ENCODE measurements at regions not wholly inside any gene's neighbourhood (a gene's known extent, or its start where the extent isn't known, plus 50 kb on each side); places are given as distances from the start of the nearest gene placed in this dataset.
"Not testable (repeated sequence)": the region's sequence is repeated elsewhere in the genome, so short reads cannot be mapped to it uniquely, and the experiment has no call there.

DNA sequence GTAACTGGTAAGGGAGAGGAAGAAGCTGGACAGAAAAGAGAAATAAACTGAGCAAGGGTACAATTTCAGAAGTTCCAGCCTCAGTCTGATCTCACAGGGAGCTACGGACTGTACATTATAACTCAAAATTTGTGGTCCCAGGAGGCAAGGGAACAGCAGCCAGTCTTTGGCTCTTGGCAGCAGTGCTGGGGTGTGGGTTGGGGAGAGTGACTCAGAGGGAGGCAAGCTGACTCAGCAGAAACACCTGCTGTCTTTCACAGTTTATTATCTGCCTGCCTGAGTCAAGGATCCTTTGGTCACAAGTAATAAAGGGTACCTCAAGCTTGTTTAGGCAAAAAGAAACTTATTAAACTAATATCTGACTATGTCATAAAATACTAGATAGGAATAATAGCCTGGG, 73.5 kb upstream of the KIF2B start:
- intact Hi-C loops (cut with micrococcal nuclease; ENCODE audit: unreplicated experiment): no loop called here
- TF ChIP-seq CTCF (conservative IDR thresholded peaks at IDR 0.05; ENCODE audit: low read depth, low read length): no peak
- no peak for TF ChIP-seq EZH2 (IDR thresholded peaks at IDR 0.05; ENCODE audit: borderline replicate concordance, low read depth, low read length, poor library complexity, severe bottlenecking)
- no TSS peak for BruUV-seq (replicated peaks)
- H3K4me3 ChIP-seq (ENCODE audit: low read depth, low read length, poor library complexity, severe bottlenecking): no peak overlapping the region
- POLR2A ChIA-PET (ENCODE audit: low non-redundant PET): no interaction called here
- H3K4me1 ChIP-seq (ENCODE audit: insufficient read depth, low read length, poor library complexity, severe bottlenecking): no peaks in the 10 kb centered on the region
- no peaks in the 10 kb centered on the region for H3K27me3 ChIP-seq (replicated peaks; ENCODE audit: insufficient read depth, low read depth, low read length, poor library complexity)
- H3K9me3 ChIP-seq (ENCODE audit: low read depth, low read length, poor library complexity, severe bottlenecking): no peaks in the 10 kb centered on the region
- no peak overlapping the region for H3K27ac ChIP-seq (ENCODE audit: low read depth, low read length, poor library complexity, severe bottlenecking)
- CTCF ChIA-PET: no interaction called here
- no peaks in the 10 kb centered on the region for H3K36me3 ChIP-seq (ENCODE audit: insufficient read depth, low read length, poor library complexity, severe bottlenecking)
- peak; percentile 40 for DNase-seq (ENCODE audit: low spot score)

GRCh38 chr17:53748159-53748820, 74.4 kb upstream of the KIF2B start:
- POLR2A ChIA-PET (ENCODE audit: low non-redundant PET); H3K27ac ChIP-seq (ENCODE audit: low read depth, low read length, poor library complexity, severe bottlenecking); DNase-seq (ENCODE audit: low spot score); BruUV-seq (replicated peaks); H3K27me3 ChIP-seq (replicated peaks; ENCODE audit: insufficient read depth, low read depth, low read length, poor library complexity); H3K9me3 ChIP-seq (ENCODE audit: low read depth, low read length, poor library complexity, severe bottlenecking); H3K4me1 ChIP-seq (ENCODE audit: insufficient read depth, low read length, poor library complexity, severe bottlenecking); intact Hi-C loops (cut with micrococcal nuclease; ENCODE audit: unreplicated experiment); H3K4me3 ChIP-seq (ENCODE audit: low read depth, low read length, poor library complexity, severe bottlenecking); H3K36me3 ChIP-seq (ENCODE audit: insufficient read depth, low read length, poor library complexity, severe bottlenecking); CTCF ChIA-PET: not testable (repeated sequence)

DNA sequence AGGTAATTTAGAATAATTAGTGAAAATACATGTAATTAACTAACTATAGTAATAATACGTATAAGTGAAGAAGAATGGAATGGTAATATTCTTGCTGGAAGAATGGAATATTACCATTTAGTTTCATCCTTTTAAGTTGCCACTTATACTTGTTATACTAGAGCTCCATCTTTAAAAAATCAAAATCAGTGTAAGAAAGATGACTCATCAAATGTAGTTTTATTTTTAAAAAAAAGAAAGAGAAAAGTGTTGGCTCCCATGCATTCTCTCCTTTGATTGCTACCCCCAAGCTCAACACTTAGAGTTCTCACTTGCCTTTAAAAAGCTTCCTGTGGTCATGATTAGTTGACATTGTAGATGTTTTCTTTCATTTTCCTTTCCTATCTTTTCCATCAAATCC, 82.4 kb upstream of the KIF2B start:
- intact Hi-C loops (cut with micrococcal nuclease; ENCODE audit: unreplicated experiment): no loop called here
- CTCF ChIA-PET: no interaction called here
- no peak for TF ChIP-seq EZH2 (IDR thresholded peaks at IDR 0.05; ENCODE audit: borderline replicate concordance, low read depth, low read length, poor library complexity, severe bottlenecking)
- TF ChIP-seq CTCF (conservative IDR thresholded peaks at IDR 0.05; ENCODE audit: low read depth, low read length): no peak
- no peaks in the 10 kb centered on the region for H3K9me3 ChIP-seq (ENCODE audit: low read depth, low read length, poor library complexity, severe bottlenecking)
- H3K4me1 ChIP-seq (ENCODE audit: insufficient read depth, low read length, poor library complexity, severe bottlenecking): no peaks in the 10 kb centered on the region
- BruUV-seq (replicated peaks): no TSS peak
- no peak overlapping the region for H3K27ac ChIP-seq (ENCODE audit: low read depth, low read length, poor library complexity, severe bottlenecking)
- no peaks in the 10 kb centered on the region for H3K36me3 ChIP-seq (ENCODE audit: insufficient read depth, low read length, poor library complexity, severe bottlenecking)
- H3K27me3 ChIP-seq (replicated peaks; ENCODE audit: insufficient read depth, low read depth, low read length, poor library complexity): no peaks in the 10 kb centered on the region
- H3K4me3 ChIP-seq (ENCODE audit: low read depth, low read length, poor library complexity, severe bottlenecking): no peak overlapping the region
- no peak for DNase-seq (ENCODE audit: low spot score)
- POLR2A ChIA-PET (ENCODE audit: low non-redundant PET): no interaction called here

- Histone ChIP-seq H3K36me3 (ENCODE audit: insufficient read depth, low read length, poor library complexity, severe bottlenecking) (no peaks in the 10 kb centered on the region), H3K9me3 (ENCODE audit: low read depth, low read length, poor library complexity, severe bottlenecking) (no peaks in the 10 kb centered on the region), H3K4me1 (ENCODE audit: insufficient read depth, low read length, poor library complexity, severe bottlenecking) (no peaks in the 10 kb centered on the region), H3K27me3 (replicated peaks; ENCODE audit: insufficient read depth, low read depth, low read length, poor library complexity) (no peaks in the 10 kb centered on the region), H3K27ac (ENCODE audit: low read depth, low read length, poor library complexity, severe bottlenecking) (no peak overlapping the region), H3K4me3 (ENCODE audit: low read depth, low read length, poor library complexity, severe bottlenecking) (no peak overlapping the region)
- CTCF ChIA-PET: no interaction called here
- BruUV-seq (replicated peaks): no TSS peak
- TF ChIP-seq CTCF (conservative IDR thresholded peaks at IDR 0.05; ENCODE audit: low read depth, low read length) (no peak), EZH2 (IDR thresholded peaks at IDR 0.05; ENCODE audit: borderline replicate concordance, low read depth, low read length, poor library complexity, severe bottlenecking) (no peak)
- intact Hi-C loops (cut with micrococcal nuclease; ENCODE audit: unreplicated experiment): no loop called here
- no peak for DNase-seq (ENCODE audit: low spot score)
- POLR2A ChIA-PET (ENCODE audit: low non-redundant PET): no interaction called here
These were observed 86.0 kb upstream of the KIF2B start for GRCh38 chr17:53736516-53737240.

Measured in A673 (cell line).